Panc1 (cell line): ENCODE measurements at regions not wholly inside any gene's neighbourhood (a gene's known extent, or its start where the extent isn't known, plus 50 kb on each side); places are given as distances from the start of the nearest gene placed in this dataset.

Experiments used
- ATAC-seq: fragments of 200-7000 bp; cut with Tn5 transposase; 2 replicates; pipeline ENCODE4 v1.9.1; 2020; ENCODE audit warnings: mild to moderate bottlenecking, moderate library complexity
- BruUV-seq: library from RNA; stranded (reverse); fragments of 400-500 nt; replicated peaks from 2 replicates; lab custom pipeline; 2021; lab: Mats Ljungman, UMichigan
- CTCF ChIA-PET: fragments of 300-600 bp; sonication (Branson Sonifier 250); formaldehyde crosslinking; loops from one replicate; lab custom pipeline; 2022; ENCODE audit warnings: antibody characterized with exemption; lab: Charles Lee
- POLR2A ChIA-PET: fragments of 300-600 bp; sonication (Branson Sonifier 250); formaldehyde crosslinking; loops from one replicate; lab custom pipeline; 2022; ENCODE audit warnings: antibody characterized with exemption; lab: Charles Lee
- DNase-seq: peaks from one replicate; pipeline ENCODE4 v3.0.0-alpha.2; 2010; ENCODE audit warnings: low read depth, low spot score
- H3K27ac ChIP-seq: 2 replicates; pipeline ENCODE4 v1.5.1; 2011; ENCODE audit warnings: mild to moderate bottlenecking, low read length, inconsistent platforms
- H3K27me3 ChIP-seq: fragments of 200-500 bp; sonication (Bioruptor generic); 2 replicates; pipeline ENCODE4 v1.6.0; 2014; ENCODE audit warnings: low read length, inconsistent platforms; ENCODE audit not compliant: control insufficient read depth, insufficient read depth
- H3K36me3 ChIP-seq: fragments of 200-500 bp; sonication (Bioruptor generic); 2 replicates; pipeline ENCODE4 v1.5.1; 2014; ENCODE audit warnings: inconsistent platforms, mild to moderate bottlenecking, low read length, moderate library complexity; ENCODE audit not compliant: control insufficient read depth, insufficient read depth
- H3K4me1 ChIP-seq: 2 replicates; pipeline ENCODE4 v1.5.1; 2011; ENCODE audit warnings: inconsistent platforms, mild to moderate bottlenecking, low read length, moderate library complexity; ENCODE audit not compliant: control insufficient read depth, insufficient read depth
- H3K4me3 ChIP-seq, 2 experiments: 2 replicates each; pipeline ENCODE4 v1.5.1; 2011 to 2012; ENCODE audit warnings: low read depth in 2 of 2, low read length in 2 of 2, mild to moderate bottlenecking in 2 of 2, inconsistent platforms in 1 of 2, moderate library complexity in 1 of 2
- H3K9me3 ChIP-seq: fragments of 200-500 bp; sonication (Bioruptor generic); 2 replicates; pipeline ENCODE4 v1.5.1; 2014; ENCODE audit warnings: low read depth, mild to moderate bottlenecking, inconsistent platforms, low read length, moderate library complexity; ENCODE audit not compliant: control insufficient read depth, insufficient read depth
- POLR2AphosphoS5 ChIP-seq: IDR thresholded peaks from 2 replicates; pipeline ENCODE4 v1.6.1; 2012; ENCODE audit warnings: mild to moderate bottlenecking, low read depth, low read length, moderate library complexity
- SIN3A ChIP-seq: IDR thresholded peaks from 2 replicates; pipeline ENCODE4 v1.6.1; 2012; ENCODE audit warnings: low read depth, mild to moderate bottlenecking, low read length, moderate library complexity, borderline replicate concordance; ENCODE audit not compliant: insufficient read depth
- TCF7L2 ChIP-seq: IDR thresholded peaks from 2 replicates; pipeline ENCODE4 v1.6.1; 2011; ENCODE audit warnings: mild to moderate bottlenecking, low read depth, low read length, inconsistent platforms
- in situ Hi-C: cut with HindIII; loops from 2 replicates; pipeline ENCODE4 v1.10.0; 2016; ENCODE audit warnings: low sequenced_read_pairs, low pct_unique_long_range_greater_than_20kb
- intact Hi-C: fragments of 100-400 bp; cut with micrococcal nuclease; formaldehyde crosslinking; loops from one replicate; pipeline ENCODE4 v1.10.0; 2022; ENCODE audit not compliant: unreplicated experiment
- TF ChIP-seq, protein P1 (sequence below), 2 experiments: IDR thresholded peaks; 2 replicates each; pipeline ENCODE4 v1.6.1; 2011 to 2012; ENCODE audit warnings: low read depth in 2 of 2, control low read depth in 1 of 2, low read length in 1 of 2, mild to moderate bottlenecking in 1 of 2, moderate library complexity in 1 of 2; ENCODE audit not compliant: insufficient read depth in 1 of 2
- TF ChIP-seq, protein P2 (sequence below): fragments of 450-650 bp; IDR thresholded peaks from 2 replicates; pipeline ENCODE4 v1.5.1; 2017; ENCODE audit warnings: mild to moderate bottlenecking

DNA sequence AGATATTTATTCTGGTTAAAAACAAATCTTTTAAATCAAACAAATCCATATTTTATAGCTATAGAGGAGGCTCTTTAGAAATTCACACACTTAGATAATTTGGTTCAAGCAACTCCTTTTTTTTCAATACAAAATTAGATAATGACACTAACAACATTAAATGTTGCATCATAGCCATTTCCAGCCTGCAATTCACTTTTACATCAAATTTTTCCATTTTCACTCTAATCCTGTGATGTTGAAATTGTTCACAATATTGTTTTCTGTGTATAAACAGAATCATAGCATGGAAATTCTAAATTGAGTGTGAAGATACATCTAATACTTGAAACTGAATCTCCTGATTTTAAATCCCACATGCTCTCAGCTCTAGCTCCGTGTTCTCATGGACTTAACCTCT, 482.6 kb downstream of the INHBA start:
- H3K36me3 ChIP-seq = no peaks in the 10 kb centered on the region
- no peak for TF ChIP-seq POLR2AphosphoS5
- TF ChIP-seq, protein P1, sequence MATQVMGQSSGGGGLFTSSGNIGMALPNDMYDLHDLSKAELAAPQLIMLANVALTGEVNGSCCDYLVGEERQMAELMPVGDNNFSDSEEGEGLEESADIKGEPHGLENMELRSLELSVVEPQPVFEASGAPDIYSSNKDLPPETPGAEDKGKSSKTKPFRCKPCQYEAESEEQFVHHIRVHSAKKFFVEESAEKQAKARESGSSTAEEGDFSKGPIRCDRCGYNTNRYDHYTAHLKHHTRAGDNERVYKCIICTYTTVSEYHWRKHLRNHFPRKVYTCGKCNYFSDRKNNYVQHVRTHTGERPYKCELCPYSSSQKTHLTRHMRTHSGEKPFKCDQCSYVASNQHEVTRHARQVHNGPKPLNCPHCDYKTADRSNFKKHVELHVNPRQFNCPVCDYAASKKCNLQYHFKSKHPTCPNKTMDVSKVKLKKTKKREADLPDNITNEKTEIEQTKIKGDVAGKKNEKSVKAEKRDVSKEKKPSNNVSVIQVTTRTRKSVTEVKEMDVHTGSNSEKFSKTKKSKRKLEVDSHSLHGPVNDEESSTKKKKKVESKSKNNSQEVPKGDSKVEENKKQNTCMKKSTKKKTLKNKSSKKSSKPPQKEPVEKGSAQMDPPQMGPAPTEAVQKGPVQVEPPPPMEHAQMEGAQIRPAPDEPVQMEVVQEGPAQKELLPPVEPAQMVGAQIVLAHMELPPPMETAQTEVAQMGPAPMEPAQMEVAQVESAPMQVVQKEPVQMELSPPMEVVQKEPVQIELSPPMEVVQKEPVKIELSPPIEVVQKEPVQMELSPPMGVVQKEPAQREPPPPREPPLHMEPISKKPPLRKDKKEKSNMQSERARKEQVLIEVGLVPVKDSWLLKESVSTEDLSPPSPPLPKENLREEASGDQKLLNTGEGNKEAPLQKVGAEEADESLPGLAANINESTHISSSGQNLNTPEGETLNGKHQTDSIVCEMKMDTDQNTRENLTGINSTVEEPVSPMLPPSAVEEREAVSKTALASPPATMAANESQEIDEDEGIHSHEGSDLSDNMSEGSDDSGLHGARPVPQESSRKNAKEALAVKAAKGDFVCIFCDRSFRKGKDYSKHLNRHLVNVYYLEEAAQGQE (IDR thresholded peaks at IDR 0.05; ENCODE audit: insufficient read depth in 1 of 2, low read depth in 2 of 2, low read length in 1 of 2) = no peak
- TF ChIP-seq, protein P2, sequence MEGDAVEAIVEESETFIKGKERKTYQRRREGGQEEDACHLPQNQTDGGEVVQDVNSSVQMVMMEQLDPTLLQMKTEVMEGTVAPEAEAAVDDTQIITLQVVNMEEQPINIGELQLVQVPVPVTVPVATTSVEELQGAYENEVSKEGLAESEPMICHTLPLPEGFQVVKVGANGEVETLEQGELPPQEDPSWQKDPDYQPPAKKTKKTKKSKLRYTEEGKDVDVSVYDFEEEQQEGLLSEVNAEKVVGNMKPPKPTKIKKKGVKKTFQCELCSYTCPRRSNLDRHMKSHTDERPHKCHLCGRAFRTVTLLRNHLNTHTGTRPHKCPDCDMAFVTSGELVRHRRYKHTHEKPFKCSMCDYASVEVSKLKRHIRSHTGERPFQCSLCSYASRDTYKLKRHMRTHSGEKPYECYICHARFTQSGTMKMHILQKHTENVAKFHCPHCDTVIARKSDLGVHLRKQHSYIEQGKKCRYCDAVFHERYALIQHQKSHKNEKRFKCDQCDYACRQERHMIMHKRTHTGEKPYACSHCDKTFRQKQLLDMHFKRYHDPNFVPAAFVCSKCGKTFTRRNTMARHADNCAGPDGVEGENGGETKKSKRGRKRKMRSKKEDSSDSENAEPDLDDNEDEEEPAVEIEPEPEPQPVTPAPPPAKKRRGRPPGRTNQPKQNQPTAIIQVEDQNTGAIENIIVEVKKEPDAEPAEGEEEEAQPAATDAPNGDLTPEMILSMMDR = no peak
- TF ChIP-seq TCF7L2 = no peak
- TF ChIP-seq SIN3A = no peak
- ChIA-PET CTCF (no interaction called here), POLR2A (no interaction called here)
- no TSS peak for BruUV-seq
- ATAC-seq (no peak), DNase-seq (no peak)
- no peak overlapping the region for H3K27ac ChIP-seq
- peaks cover 4% of the 10 kb centered on the region; the same call in 1 of the 2 replicates for H3K9me3 ChIP-seq
- intact Hi-C loops (no loop called here), in situ Hi-C loops (no loop called here)
- H3K4me3 ChIP-seq = no peak overlapping the region
- no peaks in the 10 kb centered on the region for H3K27me3 ChIP-seq
- H3K4me1 ChIP-seq = no peaks in the 10 kb centered on the region

DNA sequence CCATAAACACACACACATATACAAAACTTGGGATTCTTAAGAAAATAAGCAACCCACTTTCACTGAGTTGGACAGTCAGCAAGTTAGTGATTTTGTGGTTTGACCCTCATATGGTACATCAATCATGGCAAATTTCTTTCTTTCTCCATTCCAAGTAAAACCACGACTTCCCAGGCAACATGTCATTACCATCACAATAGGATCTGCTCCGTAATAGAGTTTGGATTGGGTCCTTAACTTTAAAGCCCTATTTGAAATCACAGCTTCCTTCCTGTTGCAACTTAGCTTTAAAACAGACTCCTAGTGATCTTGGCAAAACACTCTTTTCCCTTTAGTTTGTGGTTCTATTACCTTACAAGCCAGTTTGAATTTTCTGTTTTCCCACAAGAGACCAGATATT, 483.6 kb downstream of the INHBA start:
- BruUV-seq = no TSS peak
- ATAC-seq (no peak), DNase-seq (no peak)
- TF ChIP-seq, protein P2 = no peak
- TF ChIP-seq, protein P1 (IDR thresholded peaks at IDR 0.05; ENCODE audit: insufficient read depth in 1 of 2, low read depth in 2 of 2, low read length in 1 of 2) = no peak
- TF ChIP-seq POLR2AphosphoS5 = no peak
- no peak for TF ChIP-seq TCF7L2
- no peak for TF ChIP-seq SIN3A
- no peaks in the 10 kb centered on the region for H3K36me3 ChIP-seq
- no peak overlapping the region for H3K4me3 ChIP-seq
- CTCF ChIA-PET = no interaction called here
- POLR2A ChIA-PET = no interaction called here
- no peaks in the 10 kb centered on the region for H3K27me3 ChIP-seq
- no peaks in the 10 kb centered on the region for H3K4me1 ChIP-seq
- peaks cover 4% of the 10 kb centered on the region; the same call in 1 of the 2 replicates for H3K9me3 ChIP-seq
- in situ Hi-C loops (no loop called here), intact Hi-C loops (no loop called here)
- H3K27ac ChIP-seq = no peak overlapping the region
